ENCODE measurements at regions not wholly inside any gene's neighbourhood (a gene's known extent, or its start where the extent isn't known, plus 50 kb on each side); places are given as distances from the start of the nearest gene placed in this dataset.

- Histone ChIP-seq H3K4me3 (replicated peaks in 1 of 3; ENCODE audit: insufficient read depth in 1 of 3, low read depth in 1 of 3, low read length in 3 of 3) (no peak overlapping the region), H3K9ac (replicated peaks; ENCODE audit: extremely low read depth, insufficient read depth, low read length) (no peak overlapping the region), H3K4me2 (ENCODE audit: insufficient read depth, low read length) (no peak overlapping the region), H3K27me3 (ENCODE audit: control insufficient read depth in 2 of 2, insufficient read depth in 2 of 2, low read length in 2 of 2) (no peaks in the 10 kb centered on the region), H3K79me2 (ENCODE audit: control insufficient read depth, insufficient read depth, low read length) (no peaks in the 10 kb centered on the region), H3K9me1 (replicated peaks; ENCODE audit: control insufficient read depth, extremely low read depth, insufficient read depth, low read length) (no peaks in the 10 kb centered on the region), H3K9me3 (replicated peaks; ENCODE audit: control insufficient read depth, insufficient read depth, low read length) (no peaks in the 10 kb centered on the region), H2AFZ (ENCODE audit: low read depth, low read length) (no peak overlapping the region), H3K36me3 (ENCODE audit: control insufficient read depth in 2 of 2, extremely low read depth in 1 of 2, insufficient read depth in 2 of 2, low read length in 2 of 2) (no peaks in the 10 kb centered on the region), H4K20me1 (replicated peaks; ENCODE audit: control insufficient read depth, extremely low read depth, insufficient read depth, low read length) (no peaks in the 10 kb centered on the region), H3K4me1 (ENCODE audit: control insufficient read depth, extremely low read depth, insufficient read depth, low read length) (no peaks in the 10 kb centered on the region), H3K27ac (ENCODE audit: insufficient read depth, low read depth, low read length) (no peak overlapping the region)
- no TSS peak for BruUV-seq (replicated peaks)
- DNase-seq (ENCODE audit: low read depth, low spot score) (no peak), FAIRE-seq (no peak)
- intact Hi-C loops (cut with micrococcal nuclease), result no loop called here
- ChIA-PET POLR2A (no interaction called here), CTCF (interaction anchor here (1.2 kb wide), 1 partner anchor 9 kb away, joined by 4 read pairs; no protein-coding TSS in a partner anchor)
- TF ChIP-seq POLR2A (IDR thresholded peaks at IDR 0.05; ENCODE audit: low read depth, low read length) (no peak), CTCF (IDR thresholded peaks at IDR 0.05; ENCODE audit: extremely low read depth in 1 of 2, insufficient read depth in 1 of 2, low read depth in 1 of 2, low read length in 2 of 2) (no peak), POLR2AphosphoS5 (IDR thresholded peaks at IDR 0.05; ENCODE audit: insufficient read depth, low read depth, low read length) (no peak), MYC (IDR thresholded peaks at IDR 0.05; ENCODE audit: low read depth, low read length) (no peak), FOS (IDR thresholded peaks at IDR 0.05; ENCODE audit: borderline replicate concordance, insufficient read depth, low read length) (no peak), EZH2 (IDR thresholded peaks at IDR 0.05; ENCODE audit: borderline replicate concordance, low read depth, low read length, severe bottlenecking) (no peak), MAX (IDR thresholded peaks at IDR 0.05; ENCODE audit: insufficient read depth, insufficient read length) (no peak), JUN (IDR thresholded peaks at IDR 0.05; ENCODE audit: borderline replicate concordance, insufficient read depth, insufficient read length, low read depth) (no peak), GATA2 (IDR thresholded peaks at IDR 0.05; ENCODE audit: insufficient read depth, insufficient read length, low read depth, low read length) (no peak)
- dilution Hi-C loops (cut with MboI; ENCODE audit: extremely low pct_ligation_motif_present, low sequenced_read_pairs), result no loop called here
Observed at GRCh38 chr16:80142940-80143339, 397.9 kb upstream of the DYNLRB2 start.

All from endothelial cell of umbilical vein (primary cell).